ENCODE measurements at regions not wholly inside any gene's neighbourhood (a gene's known extent, or its start where the extent isn't known, plus 50 kb on each side); places are given as distances from the start of the nearest gene placed in this dataset.

- no TSS peak for BruUV-seq (replicated peaks)
- H3K27ac ChIP-seq (ENCODE audit: low read depth, low read length, poor library complexity, severe bottlenecking): no peak overlapping the region
- ChIA-PET POLR2A (interaction anchor here (0.6 kb wide), 1 partner anchor 703 kb away, joined by 3 read pairs; no protein-coding TSS in a partner anchor), CTCF (ENCODE audit: unreplicated experiment) (no interaction called here)
- H4K20me1 ChIP-seq (ENCODE audit: insufficient read depth, low read length): no peaks in the 10 kb centered on the region
- H3K4me1 ChIP-seq (ENCODE audit: insufficient read depth, low read length, poor library complexity, severe bottlenecking): no peaks in the 10 kb centered on the region
- no peaks in the 10 kb centered on the region for H3K36me3 ChIP-seq (ENCODE audit: insufficient read depth, low read length)
- H2AFZ ChIP-seq (ENCODE audit: low read length): no peak overlapping the region
- H3K79me2 ChIP-seq (ENCODE audit: insufficient read depth, low read depth, low read length): no peaks in the 10 kb centered on the region
- no peaks in the 10 kb centered on the region for H3K9me3 ChIP-seq (ENCODE audit: low read length)
- H3K4me2 ChIP-seq (ENCODE audit: low read length): no peak overlapping the region
- intact Hi-C loops (cut with micrococcal nuclease; ENCODE audit: unreplicated experiment): no loop called here
- TF ChIP-seq EZH2phosphoT487 (IDR thresholded peaks at IDR 0.05; ENCODE audit: borderline replicate concordance, low read depth, low read length) (no peak), CTCF (conservative IDR thresholded peaks at IDR 0.05; ENCODE audit: low read length) (no peak)
- no peaks in the 10 kb centered on the region for H3K9me2 ChIP-seq (ENCODE audit: insufficient read depth, low read length)
- no peak for DNase-seq (ENCODE audit: low spot score)
- no peak overlapping the region for H3K4me3 ChIP-seq (ENCODE audit: low read depth, low read length, poor library complexity, severe bottlenecking)
These were observed 146.1 kb upstream of the ADGRL2 start for GRCh38 chr1:81654657-81655056.

- H3K4me2 ChIP-seq (ENCODE audit: low read length): no peak overlapping the region
- no peaks in the 10 kb centered on the region for H4K20me1 ChIP-seq (ENCODE audit: insufficient read depth, low read length)
- no peaks in the 10 kb centered on the region for H3K79me2 ChIP-seq (ENCODE audit: insufficient read depth, low read depth, low read length)
- H3K9me2 ChIP-seq (ENCODE audit: insufficient read depth, low read length): no peaks in the 10 kb centered on the region
- H3K36me3 ChIP-seq (ENCODE audit: insufficient read depth, low read length): no peaks in the 10 kb centered on the region
- TF ChIP-seq CTCF (conservative IDR thresholded peaks at IDR 0.05; ENCODE audit: low read length): no peak
- no peak for TF ChIP-seq EZH2phosphoT487 (IDR thresholded peaks at IDR 0.05; ENCODE audit: borderline replicate concordance, low read depth, low read length)
- no peak for DNase-seq (ENCODE audit: low spot score)
- intact Hi-C loops (cut with micrococcal nuclease; ENCODE audit: unreplicated experiment): no loop called here
- H2AFZ ChIP-seq (ENCODE audit: low read length): no peak overlapping the region
- ChIA-PET POLR2A (interaction anchor here (0.6 kb wide), 1 partner anchor 704 kb away, joined by 3 read pairs; no protein-coding TSS in a partner anchor), CTCF (ENCODE audit: unreplicated experiment) (no interaction called here)
- no peaks in the 10 kb centered on the region for H3K9me3 ChIP-seq (ENCODE audit: low read length)
- H3K27ac ChIP-seq (ENCODE audit: low read depth, low read length, poor library complexity, severe bottlenecking): no peak overlapping the region
- H3K4me1 ChIP-seq (ENCODE audit: insufficient read depth, low read length, poor library complexity, severe bottlenecking): no peaks in the 10 kb centered on the region
- no TSS peak for BruUV-seq (replicated peaks)
- no peak overlapping the region for H3K4me3 ChIP-seq (ENCODE audit: low read depth, low read length, poor library complexity, severe bottlenecking)
These were observed 146.6 kb upstream of the ADGRL2 start for GRCh38 chr1:81654147-81654546.

- Histone ChIP-seq H4K20me1 (ENCODE audit: insufficient read depth, low read length) (no peaks in the 10 kb centered on the region), H2AFZ (ENCODE audit: low read length) (no peak overlapping the region), H3K9me2 (ENCODE audit: insufficient read depth, low read length) (no peaks in the 10 kb centered on the region), H3K4me1 (ENCODE audit: insufficient read depth, low read length, poor library complexity, severe bottlenecking) (no peaks in the 10 kb centered on the region), H3K9me3 (ENCODE audit: low read length) (no peaks in the 10 kb centered on the region), H3K4me2 (ENCODE audit: low read length) (no peak overlapping the region), H3K4me3 (ENCODE audit: low read depth, low read length, poor library complexity, severe bottlenecking) (no peak overlapping the region), H3K79me2 (ENCODE audit: insufficient read depth, low read depth, low read length) (no peaks in the 10 kb centered on the region), H3K27ac (ENCODE audit: low read depth, low read length, poor library complexity, severe bottlenecking) (no peak overlapping the region), H3K36me3 (ENCODE audit: insufficient read depth, low read length) (no peaks in the 10 kb centered on the region)
- no peak for TF ChIP-seq CTCF (conservative IDR thresholded peaks at IDR 0.05; ENCODE audit: low read length)
- no peak for TF ChIP-seq EZH2phosphoT487 (IDR thresholded peaks at IDR 0.05; ENCODE audit: borderline replicate concordance, low read depth, low read length)
- intact Hi-C loops (cut with micrococcal nuclease; ENCODE audit: unreplicated experiment): no loop called here
- no TSS peak for BruUV-seq (replicated peaks)
- POLR2A ChIA-PET: no interaction called here
- CTCF ChIA-PET (ENCODE audit: unreplicated experiment): no interaction called here
- DNase-seq (ENCODE audit: low spot score): no peak
These were observed 150.0 kb upstream of the ADGRL2 start for GRCh38 chr1:81650776-81651175.
